CD4-positive, alpha-beta T cell treated with Interleukin-10 for 1 hour (primary cell): ENCODE measurements at regions not wholly inside any gene's neighbourhood (a gene's known extent, or its start where the extent isn't known, plus 50 kb on each side); places are given as distances from the start of the nearest gene placed in this dataset.

Experiments used
- DNase-seq: peaks from one replicate; pipeline ENCODE4 v3.0.0-alpha.2; 2020

DNA sequence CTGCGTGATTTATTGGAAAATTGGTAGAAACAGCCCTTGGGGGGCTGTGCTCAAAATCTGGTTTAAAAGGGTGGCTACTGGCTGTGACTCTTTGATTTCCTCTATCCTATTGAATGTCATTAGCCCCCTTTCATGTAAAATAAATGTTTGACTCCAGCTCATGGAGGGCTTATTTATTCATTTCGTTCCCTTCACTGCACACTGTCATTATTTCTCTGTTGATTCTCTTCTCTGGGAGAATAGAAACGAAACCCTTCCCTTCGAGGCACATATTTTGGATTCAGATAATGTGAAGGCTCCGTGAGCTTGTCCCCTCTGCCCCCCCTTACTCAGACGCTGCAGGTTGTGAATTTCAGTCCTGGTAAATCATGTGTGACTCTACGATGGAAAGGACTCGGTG, 203.9 kb upstream of the GPR26 start:
- DNase-seq = no peak

DNA sequence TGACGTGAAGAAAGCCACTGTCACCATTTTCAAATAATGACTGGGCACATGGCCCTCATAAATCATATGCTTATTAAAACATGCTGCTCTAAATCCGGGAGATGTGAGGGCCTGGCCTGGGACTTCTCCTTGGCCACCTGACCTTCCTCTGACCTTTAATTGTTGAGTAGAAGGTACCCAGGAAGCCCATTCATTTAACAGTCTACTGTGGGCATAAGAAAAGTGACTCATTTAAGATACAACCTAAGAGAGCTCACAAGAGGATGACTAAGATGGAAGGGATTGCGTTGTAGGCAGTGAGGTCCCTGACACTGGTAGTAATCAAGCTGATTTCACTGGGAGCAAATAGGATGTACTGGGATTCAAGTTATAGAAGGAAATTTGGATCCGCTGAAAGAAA, 203.4 kb upstream of the GPR26 start:
- DNase-seq = no peak

DNA sequence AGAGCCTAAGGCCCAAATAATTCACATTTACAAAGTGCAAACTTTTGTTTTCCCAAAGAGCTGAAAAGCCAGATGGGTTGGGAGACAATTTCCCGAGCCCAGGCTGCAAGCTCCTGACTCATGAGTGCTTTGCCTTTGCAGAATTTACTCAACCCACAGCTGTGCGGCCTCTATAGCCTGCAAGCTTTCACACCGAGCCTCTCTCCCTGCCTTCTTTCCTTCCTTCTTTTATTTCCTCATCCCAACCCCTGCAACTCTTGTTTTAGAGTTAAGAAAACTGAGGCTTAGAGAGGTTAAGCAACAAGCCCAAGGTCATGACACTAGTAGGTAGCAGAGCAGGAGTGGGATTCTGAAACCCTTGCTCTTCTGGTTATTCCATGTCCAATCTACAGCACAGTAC, 203.0 kb upstream of the GPR26 start:
- no peak for DNase-seq

DNA sequence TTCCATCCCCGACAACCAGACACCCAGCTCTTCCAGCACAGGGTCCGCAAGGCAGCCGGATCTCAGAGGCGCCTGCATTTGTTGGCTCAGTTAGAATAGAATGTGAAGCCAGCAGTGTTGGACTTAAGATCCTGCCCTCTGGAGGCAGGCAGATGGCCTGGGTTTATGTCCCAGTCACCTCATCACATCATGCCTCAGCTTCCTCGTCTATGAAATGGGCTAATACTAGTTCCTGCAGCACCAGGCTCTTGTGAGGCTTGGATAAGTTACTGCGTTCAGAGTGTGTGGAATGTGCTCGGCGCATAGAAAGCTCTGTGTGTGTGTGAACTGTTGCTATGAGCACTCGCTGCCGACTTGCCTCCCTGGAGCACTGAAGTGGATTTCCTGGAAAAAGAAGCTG, 202.5 kb upstream of the GPR26 start:
- DNase-seq = no peak

DNA sequence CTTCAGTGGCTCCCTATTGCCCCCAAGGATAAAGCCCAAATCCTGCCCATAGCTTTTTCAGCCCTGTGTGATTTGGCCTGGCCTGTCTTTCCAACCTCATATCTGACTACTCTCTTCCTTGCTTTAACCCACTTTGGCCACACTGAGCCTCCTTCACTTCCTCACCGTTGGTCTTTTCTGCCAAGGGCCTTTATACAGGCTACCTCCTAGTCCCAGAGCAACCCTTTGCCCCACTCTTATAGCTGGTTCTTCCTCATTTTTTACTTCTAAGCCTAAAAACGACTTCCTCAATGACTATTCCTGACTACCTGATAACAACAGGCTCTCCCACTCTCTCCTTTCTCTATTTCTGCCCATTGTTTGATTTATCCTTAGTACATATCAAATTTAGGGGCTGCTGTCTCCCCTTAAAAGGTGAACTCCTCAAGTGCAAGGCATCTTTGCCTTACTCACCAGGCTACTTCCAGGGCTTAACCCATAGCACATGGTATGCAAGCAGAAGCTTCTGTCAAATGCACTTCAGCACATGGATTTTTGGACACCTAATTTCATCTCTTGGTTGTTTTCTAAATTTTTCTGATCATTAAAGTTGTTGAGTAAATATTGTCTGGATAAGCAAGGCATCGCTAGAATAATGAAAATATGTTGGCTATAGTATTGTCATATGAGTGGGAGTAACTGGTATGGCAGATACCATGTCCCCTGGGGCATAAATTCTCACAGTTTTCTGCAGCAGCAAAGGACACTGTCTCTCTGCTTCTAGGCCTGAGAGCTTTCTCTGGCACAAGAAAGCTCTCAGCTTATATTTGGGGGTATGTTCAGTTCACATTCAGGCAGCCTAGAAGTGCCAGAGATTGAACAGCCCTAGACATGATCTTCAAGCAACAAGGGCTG, 201.5 kb upstream of the GPR26 start:
- DNase-seq = no peak

DNA sequence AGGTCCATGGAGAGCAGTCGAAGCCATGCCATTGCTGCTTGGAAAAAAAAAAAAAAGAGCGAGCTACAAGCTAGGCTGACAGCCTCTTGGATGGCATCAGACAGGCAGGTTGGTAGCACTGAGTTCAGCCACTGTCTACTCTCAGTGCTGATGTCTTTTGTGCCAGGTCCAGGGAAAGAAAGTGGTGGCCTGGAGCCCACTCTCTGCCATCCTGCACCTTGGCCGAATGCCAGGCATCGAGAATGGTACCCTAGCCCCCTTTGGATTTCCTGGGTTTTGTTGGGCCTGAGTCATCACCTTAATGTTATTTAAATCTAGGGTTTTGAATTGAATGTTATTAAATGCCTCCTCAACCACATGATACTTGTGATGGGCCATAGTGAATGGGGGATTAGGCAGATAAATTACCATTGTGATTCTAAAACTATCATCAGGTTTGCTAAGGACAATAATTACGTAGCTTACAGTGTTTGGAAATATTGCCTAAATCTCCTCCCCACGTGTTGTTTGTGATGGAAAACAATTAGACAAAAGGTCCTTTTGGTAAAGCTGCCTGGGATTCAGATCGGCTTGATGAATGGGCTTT, 195.7 kb upstream of the GPR26 start:
- DNase-seq = no peak

DNA sequence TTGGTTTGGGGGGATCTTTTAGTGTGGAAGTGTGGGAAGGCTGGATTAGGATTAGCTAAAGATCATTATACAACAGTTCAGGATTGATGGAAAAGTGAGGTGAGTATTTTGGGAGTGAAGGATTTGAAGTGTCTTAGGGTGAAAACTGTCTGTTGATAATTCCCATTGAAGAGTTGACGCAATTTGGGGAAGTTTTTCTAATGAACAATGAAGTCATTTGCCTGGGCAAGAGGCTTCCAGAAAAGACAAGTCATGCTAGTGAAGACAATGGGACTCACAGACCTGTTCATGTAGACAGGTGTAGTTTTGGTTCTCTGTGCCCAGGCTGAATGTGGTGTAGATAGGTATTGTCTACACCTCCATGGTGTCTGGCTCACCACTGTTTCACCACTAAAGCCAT, 194.3 kb upstream of the GPR26 start:
- no peak for DNase-seq

DNA sequence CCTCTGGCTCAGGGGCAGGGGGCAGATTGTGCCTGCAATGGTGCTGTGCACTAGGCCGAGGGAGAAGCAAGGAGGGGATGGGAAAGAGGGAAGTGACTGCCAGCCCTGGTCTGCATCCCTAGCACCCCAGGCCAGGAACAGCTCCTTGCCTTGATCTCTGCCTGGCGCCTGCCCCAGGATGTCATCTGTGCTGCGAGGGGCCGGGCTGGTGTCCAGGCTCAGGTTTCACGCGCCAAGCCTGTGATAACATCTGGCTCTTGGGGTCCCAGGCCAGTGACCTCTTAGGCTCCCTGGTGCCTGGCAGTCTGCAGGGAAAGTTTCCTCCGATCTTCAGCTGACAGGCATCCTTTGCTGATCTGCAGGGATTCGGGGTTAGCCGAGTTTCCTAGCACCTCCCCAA, 193.5 kb upstream of the GPR26 start:
- no peak for DNase-seq

DNA sequence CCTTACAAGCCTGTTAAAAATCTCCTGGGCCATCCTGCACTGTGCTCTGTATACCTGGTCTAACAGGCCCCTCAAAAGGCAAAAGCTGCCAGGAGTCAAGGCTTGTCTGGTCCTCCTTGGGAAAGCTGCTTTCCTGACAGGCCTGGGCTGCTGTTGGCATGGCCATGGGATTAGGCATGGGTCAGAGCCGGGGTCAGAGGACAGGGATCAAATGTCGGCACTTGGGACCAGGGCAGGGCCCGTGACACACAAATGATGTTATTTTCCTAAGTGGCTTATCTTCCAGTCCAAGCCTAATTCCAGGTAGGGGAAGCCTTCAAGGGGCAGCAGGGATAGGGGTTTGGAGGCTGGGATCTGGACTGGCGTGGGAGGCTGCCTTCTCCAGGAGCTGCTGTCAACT, 191.5 kb upstream of the GPR26 start:
- no peak for DNase-seq

DNA sequence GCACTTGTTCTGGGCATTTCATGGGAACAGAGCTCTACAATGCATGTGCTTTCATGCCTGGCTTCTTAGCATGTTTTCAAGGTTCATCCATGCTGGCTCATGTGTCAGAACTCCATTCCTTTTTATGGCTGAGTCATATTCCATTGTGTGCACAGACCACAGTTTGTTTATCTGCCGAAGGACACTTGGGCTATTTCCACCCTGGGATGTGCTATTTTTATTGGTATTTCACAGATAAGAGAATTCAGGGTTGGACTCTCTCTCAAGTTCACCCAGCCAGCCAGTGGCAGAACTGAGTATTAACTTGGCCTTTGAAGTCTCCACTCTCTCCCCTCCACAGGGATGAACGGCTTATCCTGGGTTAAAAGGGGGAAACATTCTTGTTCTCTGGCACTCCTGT, 190.7 kb upstream of the GPR26 start:
- DNase-seq = no peak

DNA sequence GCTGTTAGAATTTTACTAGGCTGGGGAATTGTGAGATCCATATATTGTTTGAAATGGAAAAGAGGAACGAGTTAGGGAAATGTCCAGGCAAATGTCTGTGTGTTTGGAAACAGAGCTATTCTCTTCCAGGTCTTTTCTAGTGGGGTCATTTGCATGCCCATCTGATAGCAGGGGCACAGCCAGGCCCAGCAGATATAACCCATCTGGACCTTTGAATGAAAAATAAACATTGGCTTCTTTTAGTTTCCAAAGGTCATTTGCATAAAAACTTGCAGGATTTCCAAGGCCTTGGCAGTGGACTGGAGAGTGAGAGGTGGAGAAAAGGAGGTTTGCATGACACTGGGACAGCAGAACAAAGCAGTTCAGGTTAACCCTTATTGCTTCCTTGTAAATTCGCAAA, 188.0 kb upstream of the GPR26 start:
- DNase-seq = no peak

DNA sequence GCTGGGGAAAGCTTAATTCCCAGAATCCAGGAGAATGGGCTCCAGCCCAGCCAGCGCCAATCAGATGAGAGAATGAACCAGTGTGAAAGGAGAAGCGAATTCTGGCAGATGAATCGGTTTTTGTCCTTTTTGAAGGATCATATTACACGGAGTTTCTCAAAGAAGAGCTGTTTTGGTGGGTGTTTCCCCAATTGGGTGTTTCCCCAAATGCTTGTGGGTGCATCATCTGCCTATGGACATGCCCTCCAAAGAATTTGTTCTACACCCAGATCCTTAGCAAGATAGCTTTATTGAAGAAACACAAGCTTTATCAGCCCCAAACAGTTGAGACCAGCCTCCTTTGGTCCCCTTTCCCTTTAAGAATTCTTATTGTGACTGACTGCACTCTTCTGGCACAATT, 186.5 kb upstream of the GPR26 start:
- no peak for DNase-seq

DNA sequence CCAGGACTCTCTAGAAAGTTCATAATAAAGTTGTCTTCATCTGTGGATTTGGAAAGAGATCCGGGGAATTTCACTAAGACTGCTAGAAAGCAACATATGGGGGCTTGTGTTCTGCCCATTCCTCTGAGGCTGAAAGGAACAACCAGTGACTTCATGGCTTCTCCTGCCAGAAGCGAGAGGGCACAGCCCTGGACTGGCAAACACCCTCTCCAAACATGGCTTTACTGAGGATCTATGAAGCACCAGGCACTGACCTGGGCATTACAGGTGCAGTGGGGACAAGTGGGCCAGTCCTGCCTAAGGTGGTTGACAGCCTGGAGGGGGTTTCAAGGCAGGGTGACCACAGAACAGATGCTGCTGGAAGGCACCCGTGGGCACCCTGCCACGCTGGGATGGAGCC, 185.8 kb upstream of the GPR26 start:
- DNase-seq = no peak

DNA sequence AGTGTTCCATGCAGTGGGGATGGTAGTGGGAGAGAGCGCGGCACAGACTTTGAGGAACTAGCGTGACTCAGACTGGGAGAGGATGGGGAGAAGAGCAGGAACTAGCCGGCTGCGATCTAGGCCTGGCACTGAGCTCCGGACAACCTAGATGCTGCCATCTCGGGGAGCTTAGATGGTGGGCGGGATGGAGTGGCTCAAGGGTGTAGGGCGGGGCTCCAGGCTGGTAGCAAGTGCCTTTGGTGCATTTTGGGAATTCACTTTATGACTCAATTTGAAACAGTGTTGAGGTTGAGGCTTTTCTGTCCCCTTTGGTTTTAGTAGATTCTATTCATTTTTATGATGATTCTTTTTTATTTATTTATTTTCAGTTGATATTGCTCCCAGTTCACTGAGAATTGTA, 185.3 kb upstream of the GPR26 start:
- DNase-seq = no peak

DNA sequence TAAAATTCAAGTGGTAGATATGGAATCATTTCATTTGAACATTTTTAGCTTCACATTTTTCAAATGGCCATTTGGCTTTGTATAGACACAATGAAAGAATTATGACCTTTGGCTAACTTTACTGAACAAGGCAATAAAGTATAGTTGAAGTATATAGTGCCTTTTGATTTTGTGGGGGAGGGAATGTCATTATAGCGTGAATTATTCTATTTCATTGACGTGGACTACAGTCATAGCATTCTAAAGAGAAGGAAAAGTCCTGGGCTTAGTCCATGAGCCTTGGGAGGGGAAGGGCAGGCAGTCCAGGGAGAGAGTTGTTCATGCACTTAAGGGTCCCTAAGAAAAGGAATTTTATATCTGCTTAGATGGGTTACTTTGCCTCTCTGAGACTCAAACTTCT, 181.4 kb upstream of the GPR26 start:
- DNase-seq = no peak

DNA sequence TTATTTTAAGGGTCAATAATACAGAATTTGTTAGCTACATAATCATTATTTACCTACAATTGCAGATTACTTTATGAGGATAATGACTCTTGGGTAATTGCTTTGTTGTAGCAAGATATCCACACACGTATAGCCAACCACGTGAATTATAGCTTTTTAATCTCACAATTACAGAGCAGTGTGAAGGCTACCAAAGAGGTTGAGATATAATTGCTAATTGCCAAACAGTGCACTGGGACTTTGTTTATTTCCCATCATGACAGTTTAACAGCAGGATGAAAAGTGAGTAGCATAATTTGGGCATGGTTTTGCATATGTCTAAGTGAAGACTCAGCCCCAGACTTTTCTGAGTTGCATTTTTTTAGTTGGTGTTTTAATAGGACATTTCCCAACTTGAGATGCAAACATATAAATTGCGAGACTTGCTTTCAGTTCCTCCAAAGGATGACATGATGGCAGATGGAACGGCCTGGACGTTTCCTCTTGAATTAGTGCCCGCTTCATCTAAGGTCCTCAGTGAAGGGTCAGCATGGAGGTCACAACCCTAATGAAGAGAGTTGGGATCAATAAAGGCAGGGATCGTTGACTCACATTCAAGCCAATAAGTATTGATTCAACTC, 180.7 kb upstream of the GPR26 start:
- DNase-seq = no peak

DNA sequence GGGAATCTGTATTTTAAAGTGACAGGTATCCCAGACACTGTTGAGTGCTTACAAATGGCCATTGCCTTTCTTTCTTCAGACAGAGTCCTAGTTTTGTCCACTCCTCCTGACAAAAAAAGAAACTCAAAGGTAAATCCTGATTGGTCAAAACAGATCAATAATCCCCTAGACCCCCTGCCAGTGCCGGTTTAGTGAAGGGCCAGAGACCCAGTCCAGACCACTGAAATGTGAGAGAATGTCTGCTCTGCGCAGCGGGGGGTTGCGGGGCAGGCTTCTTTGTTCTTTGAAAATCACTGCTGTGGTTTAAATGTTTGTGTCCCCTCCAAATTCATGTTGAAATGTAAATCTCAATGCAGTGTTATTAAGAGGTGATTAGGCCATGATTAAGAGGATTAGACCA, 177.7 kb upstream of the GPR26 start:
- DNase-seq = no peak

DNA sequence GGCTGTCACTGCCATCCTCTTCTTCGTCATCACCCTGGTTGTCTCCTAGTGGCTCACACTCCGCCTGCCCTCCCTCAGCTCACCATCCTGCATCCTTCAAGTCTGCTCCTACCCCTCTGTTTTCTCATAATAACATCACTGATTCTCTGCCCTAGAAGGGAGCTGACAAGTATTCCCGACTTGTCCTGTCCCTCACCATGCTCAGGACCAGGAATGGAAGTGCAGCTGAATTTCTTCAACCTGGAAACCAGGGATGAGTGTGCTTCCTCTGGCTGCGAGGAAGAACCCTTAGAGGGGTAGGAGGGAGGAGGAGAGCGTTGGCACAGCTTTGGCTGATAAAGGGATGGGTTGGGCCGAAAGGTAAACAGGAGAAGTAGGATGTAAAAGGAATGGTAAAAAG, 174.8 kb upstream of the GPR26 start:
- DNase-seq = no peak

DNA sequence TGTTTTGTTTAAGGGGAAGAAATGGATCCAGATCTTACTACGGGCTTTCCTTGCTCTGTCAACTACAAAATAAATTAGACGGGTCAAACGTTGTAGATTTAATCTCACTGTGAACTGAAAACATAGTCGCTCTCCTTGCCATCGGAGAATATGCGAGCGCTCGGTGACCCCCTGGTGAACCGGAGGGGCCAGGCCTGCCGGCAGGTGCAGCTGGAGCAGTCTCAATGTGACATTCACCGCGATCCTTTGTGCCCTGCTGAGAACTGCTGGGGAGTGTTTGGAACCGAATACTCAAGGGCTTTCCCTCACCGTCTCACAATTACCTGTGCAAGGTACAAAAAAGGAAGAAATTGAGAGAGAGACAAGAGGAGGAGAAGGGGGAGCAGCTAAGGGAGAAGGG, 174.1 kb upstream of the GPR26 start:
- DNase-seq = no peak

DNA sequence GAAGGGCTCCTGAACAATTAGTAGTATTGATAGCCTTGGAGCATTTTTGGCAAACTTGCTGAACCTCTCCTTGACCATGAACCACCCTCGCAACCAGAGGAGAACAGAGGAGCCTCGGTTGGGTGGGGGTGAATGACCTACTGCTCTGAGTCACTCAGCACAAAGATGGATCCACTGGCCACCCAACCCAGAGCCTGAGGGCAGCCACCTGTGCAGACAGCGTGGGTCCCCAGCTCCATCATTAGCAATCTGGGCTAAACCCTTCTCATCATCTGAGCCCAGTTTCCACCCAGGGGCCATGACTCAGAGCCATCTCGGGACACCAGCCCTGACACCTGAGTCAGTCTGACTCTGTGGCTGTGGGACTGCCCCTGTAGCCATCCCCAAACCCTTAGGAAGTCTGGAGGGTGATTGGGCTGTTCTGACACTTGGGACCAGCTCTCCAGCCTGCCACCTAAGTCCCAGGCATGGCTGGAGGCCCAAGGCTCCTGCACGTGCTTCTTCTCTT, 171.8 kb upstream of the GPR26 start:
- DNase-seq = no peak

DNA sequence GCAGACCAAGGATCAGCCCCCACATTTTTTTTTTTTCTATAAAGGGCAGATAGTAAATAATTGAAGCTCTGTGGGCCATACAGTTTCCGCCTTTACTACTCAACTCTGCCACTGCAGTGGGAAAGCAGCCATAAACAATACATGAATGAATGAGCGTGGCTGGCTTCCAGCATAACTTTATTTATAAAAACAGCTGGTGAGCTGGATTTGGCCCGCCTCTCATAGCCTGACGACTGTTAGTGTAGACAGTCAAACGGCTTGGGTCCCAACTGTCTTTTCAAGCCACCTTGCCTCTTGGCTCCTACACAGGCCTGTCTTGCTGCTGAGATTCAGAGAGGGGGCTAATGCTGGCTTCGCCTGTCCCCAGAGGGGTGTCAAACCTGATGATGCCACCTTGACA, 169.8 kb upstream of the GPR26 start:
- no peak for DNase-seq

DNA sequence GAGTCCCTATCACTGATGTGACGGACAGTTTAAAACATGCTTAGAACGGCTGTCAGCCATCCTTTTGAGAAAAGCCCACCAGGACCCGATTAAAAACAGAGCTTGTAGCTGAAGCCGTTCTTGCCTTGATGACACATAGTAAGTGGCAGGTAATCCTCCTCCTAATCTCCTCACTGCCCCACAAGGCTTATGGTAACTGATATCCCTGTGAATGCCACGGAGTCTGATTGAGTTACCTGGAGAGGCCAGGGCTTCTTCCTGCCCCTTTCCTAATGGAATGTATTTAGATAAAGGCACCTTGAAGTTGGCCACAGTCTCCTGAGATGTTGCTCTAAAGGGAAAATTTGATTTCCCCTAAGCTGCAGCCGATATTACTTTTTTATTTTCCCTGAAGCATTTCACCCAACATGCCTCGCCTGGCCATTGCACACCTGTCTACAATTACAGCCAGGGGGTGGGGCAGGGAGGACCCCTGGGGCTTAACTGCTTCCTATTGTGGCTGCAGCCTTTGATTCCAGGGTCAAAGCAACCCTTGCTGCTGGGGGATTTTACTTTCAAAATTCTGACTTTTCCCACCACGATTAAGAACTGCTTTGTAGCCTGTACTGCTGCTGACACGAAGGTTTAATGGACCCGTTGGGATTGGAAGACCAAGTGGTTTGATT, 169.0 kb upstream of the GPR26 start:
- DNase-seq = no peak

DNA sequence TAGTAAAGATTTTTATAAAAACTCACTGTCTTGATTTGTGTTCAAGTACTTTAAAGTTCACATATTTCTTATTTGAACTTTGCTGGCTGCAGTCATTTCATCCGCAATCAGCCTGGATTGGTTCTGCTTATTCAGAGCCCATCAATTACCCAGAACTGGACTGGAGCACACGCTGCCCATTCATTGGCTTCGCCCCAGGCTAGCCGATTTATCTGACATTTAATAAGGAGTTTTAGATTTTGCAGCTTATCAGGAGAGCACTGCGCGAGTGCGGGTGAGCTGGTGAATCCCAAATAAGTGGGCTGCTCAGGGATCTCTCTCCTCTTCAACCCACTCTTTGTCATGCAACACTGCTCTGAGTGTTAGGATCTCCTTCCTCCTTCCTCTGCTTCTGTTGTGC, 166.0 kb upstream of the GPR26 start:
- DNase-seq = no peak

DNA sequence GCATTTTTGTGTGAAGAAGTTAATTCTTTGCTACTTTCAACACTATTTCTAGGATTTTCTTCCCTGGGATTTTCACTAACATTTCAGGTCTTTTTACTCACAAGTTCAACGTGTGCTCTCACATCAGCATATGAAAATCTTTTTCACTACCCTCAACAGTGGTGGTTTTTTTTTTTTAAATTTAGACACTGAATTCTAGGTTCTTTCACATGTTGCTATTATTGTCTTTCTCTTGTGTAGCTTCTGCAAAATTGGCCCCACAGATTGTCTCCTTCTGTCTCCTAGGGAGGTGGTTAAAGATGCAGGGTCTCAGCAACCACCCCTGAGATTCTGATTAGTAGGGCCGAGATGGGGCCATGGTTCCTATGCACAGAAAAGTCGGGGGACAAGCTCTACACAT, 165.0 kb upstream of the GPR26 start:
- DNase-seq = no peak
